Cardiac fibroblast (primary cell): ENCODE measurements at regions not wholly inside any gene's neighbourhood (a gene's known extent, or its start where the extent isn't known, plus 50 kb on each side); places are given as distances from the start of the nearest gene placed in this dataset.

Experiments used
- DNase-seq, 2 donors: peaks; one replicate each; pipeline versions ENCODE4 v3.0.0 to v3.0.0-alpha.2; 2010; ENCODE audit warnings: low read depth in 2 of 2
- H3K4me3 ChIP-seq, 2 donors: replicated peaks in 1 of 2; 1 replicate in 1 of 2; 2 replicates in 1 of 2; pipeline ENCODE4 v1.5.1; 2011; ENCODE audit warnings: low read depth in 2 of 2, low read length in 2 of 2, mild to moderate bottlenecking in 2 of 2, moderate library complexity in 1 of 2
- TF ChIP-seq, protein P1 (sequence below): IDR thresholded peaks from one replicate; pipeline ENCODE4 v1.5.1; 2011; ENCODE audit warnings: low read depth, mild to moderate bottlenecking, low read length, inconsistent platforms

DNA sequence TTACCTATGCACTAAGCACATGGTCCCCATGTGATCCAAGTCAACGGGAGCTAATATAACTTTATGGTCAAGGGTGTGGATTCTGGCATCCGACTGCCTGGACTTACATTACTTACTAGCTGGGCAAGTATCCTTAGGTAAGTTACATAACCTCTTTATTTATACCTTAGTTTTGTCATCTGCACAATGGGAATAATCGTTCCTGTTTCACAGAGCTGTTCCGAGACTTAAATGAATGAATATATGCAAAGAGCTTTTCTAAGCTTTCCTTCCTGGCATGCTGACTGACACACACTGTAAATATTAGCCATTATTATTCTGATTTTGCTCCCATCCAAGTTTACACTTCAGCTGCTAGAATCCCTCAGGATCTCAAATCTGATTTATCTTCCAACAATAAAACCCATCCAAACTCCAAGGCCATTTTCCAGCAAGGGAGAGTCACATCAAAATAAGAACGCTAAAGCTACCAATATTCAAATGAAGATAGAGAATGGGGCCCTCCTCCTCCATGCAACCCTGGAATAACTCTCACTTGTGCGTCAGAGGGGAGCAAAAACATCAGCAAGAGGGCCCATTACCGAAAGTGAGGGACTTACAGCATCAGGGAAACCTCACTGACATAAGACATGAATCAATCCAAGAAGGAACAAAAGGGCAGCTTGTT is 115.6 kb upstream of the KAZN start:
- DNase-seq = no peak
- H3K4me3 ChIP-seq = no peak overlapping the region
- TF ChIP-seq, protein P1, sequence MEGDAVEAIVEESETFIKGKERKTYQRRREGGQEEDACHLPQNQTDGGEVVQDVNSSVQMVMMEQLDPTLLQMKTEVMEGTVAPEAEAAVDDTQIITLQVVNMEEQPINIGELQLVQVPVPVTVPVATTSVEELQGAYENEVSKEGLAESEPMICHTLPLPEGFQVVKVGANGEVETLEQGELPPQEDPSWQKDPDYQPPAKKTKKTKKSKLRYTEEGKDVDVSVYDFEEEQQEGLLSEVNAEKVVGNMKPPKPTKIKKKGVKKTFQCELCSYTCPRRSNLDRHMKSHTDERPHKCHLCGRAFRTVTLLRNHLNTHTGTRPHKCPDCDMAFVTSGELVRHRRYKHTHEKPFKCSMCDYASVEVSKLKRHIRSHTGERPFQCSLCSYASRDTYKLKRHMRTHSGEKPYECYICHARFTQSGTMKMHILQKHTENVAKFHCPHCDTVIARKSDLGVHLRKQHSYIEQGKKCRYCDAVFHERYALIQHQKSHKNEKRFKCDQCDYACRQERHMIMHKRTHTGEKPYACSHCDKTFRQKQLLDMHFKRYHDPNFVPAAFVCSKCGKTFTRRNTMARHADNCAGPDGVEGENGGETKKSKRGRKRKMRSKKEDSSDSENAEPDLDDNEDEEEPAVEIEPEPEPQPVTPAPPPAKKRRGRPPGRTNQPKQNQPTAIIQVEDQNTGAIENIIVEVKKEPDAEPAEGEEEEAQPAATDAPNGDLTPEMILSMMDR = no peak

DNA sequence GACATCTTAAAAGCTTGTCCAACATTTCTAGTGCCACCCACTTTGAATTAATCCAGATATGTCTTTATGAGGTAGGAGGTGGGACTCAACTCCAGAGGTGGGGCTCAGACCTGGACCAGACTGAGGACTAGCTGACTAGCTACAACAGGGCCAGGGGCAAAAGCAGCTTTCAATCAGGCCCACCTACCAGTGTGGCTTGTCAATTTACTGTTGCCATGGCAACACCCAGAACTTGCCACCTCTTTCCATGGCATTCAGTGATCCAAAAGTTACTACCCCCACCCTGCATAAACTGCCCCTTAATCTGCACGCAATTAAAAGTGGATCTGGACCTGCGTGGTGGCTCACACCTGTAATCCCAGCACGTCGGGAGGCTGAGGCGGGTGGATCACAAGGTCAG is 113.2 kb upstream of the KAZN start:
- TF ChIP-seq, protein P1 = no peak
- no peak for DNase-seq
- no peak overlapping the region for H3K4me3 ChIP-seq

DNA sequence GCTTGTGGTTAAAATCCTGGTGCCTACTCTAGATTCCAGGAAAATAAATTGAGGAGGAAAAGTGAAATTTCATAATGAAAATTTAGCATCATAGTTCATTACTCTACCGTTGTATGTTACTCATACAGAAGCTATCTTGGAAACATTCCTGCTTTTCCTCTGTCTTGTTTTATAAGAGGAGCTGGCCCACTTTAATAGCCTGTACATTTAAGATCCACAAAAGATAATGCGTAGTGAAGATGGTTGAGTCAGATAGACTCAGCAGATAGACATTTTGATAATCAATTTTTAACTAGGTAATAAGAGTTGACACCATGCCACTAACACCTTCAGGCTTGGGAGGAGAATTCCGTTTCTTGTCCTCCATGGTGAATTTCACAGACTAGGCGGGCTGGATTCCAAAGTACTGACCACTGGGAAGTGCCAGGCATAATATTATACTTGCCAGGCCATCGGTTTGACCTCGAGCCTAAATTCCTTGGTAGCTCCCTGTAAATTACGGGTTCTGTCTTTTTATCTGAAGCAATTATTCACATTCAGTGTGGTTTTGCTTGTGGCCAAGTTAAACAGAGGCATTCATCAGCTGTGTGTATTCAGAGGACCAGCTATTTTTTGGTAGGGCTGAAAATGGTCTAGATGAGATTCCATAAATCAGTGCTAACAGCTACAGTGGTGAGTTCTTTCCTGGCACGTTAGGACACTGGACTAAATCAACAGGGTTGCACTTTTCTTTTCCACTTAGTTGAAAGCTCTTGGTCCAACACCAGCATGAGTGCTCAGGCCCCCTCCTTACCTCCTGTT is 111.9 kb upstream of the KAZN start:
- TF ChIP-seq, protein P1 = no peak

DNA sequence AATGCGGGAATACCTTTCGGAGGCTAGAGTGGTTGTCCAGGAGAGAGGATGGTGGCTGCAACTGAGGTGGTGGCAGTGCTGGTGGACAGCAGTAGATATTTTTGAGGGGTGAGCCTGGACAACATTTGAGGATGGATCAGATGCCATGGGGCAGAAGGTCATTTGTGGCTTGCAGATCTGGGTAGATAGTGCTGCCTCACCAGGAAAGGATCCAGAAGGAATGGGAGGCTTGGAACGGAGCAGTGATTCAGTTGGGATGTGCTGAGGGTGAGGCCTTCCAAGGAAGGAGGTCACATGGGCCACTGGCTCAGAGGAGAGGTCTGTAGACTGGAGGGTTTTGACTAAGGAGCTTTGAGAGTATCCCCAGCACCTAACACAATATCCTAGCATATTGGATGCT is 110.8 kb upstream of the KAZN start:
- TF ChIP-seq, protein P1 = no peak
- H3K4me3 ChIP-seq = no peak overlapping the region
- peak in 1 of 2 donors; percentile 15 for DNase-seq

More for the DNA sequence above, 111.9 kb upstream of the KAZN start:
- no peak overlapping the region for H3K4me3 ChIP-seq
- DNase-seq = peak; percentile 21 to 96

DNA sequence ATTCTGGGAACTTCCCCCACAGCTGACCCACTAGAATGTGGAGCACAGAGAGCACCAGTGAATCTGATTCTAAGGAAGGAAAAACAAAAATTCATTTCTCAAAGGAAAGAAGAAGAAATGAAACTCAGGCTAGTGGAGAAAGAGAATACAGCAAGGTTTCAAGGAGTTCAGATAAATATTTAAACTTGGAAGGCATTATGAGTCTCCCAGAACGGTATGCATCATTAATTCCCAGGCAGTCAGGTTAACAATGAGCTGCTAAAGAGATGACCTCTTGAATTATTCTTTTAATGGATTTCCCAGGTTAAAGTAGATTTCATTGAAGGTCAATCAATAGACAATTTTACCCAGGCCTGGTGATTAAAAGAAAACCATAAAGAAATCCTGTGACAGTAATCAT is 103.6 kb upstream of the KAZN start:
- no peak overlapping the region for H3K4me3 ChIP-seq
- no peak for DNase-seq
- TF ChIP-seq, protein P1 = no peak

DNA sequence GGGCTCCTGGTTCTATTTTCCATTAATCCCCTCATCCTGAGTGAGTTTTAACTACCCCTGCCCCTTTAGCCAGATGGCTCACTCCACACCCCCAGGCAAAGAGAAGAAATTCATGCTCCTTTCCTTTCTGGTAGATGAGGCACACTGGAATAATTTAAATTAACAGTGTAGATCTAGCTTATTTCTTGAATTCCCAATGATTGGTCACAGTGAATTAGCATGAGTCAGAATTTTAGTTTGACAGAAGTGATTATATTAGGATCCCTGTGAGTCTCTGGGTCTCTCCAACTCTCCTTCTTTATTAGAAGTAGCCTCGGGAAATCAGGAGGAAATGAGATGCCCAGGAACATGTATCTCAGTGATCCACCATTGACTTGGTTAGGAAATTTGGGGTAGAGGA is 103.1 kb upstream of the KAZN start:
- no peak overlapping the region for H3K4me3 ChIP-seq
- no peak for DNase-seq
- TF ChIP-seq, protein P1 = no peak
